K562 (cell line): ENCODE measurements at regions not wholly inside any gene's neighbourhood (a gene's known extent, or its start where the extent isn't known, plus 50 kb on each side); places are given as distances from the start of the nearest gene placed in this dataset.

ENCODE experiments used
- ATAC-seq: fragments of 200-7000 bp; cut with Tn5 transposase; 3 replicates; pipeline ENCODE4 v1.9.1; 2020; ENCODE audit warnings: moderate library complexity
- BruUV-seq: library from RNA; stranded (reverse); fragments of 400-500 nt; replicated peaks from 2 replicates; lab custom pipeline; 2021; lab: Mats Ljungman, UMichigan
- CTCF ChIA-PET: fragments of 300-600 bp; formaldehyde crosslinking; extraction: SDS; loops from one replicate; lab custom pipeline; 2021; ENCODE audit warnings: low intra/inter-chr PET ratio; lab: Yijun Ruan, JAX
- POLR2A ChIA-PET: fragments of 300-600, 350-650 bp; sonication (Branson Sonifier 250); formaldehyde crosslinking; extraction: SDS; loops from one replicate; lab custom pipeline; 2021; ENCODE audit warnings: antibody characterized with exemption, inconsistent platforms; lab: Yijun Ruan, JAX
- DNase-seq, 4 experiments: peaks; one replicate each; pipeline versions ENCODE4 v3.0.0 to v3.0.0-alpha.2; 2011 to 2018; ENCODE audit warnings: low spot score in 3 of 4, mixed read lengths in 3 of 4; ENCODE audit errors: extremely low read depth in 1 of 4
- FAIRE-seq: peaks from 2 replicates; lab custom pipeline; 2011; peaks lifted over from hg19 to GRCh38; lab: Jason Lieb, UNC
- H2AFZ ChIP-seq: 2 replicates; pipeline ENCODE4 v1.6.0; 2011; ENCODE audit warnings: low read depth, low read length, control low read depth, inconsistent platforms
- H3K27ac ChIP-seq: fragments of 200-600 bp; 3 replicates; pipeline ENCODE4 v1.8.0; 2011; ENCODE audit warnings: low read depth, mild to moderate bottlenecking, control low read depth, inconsistent platforms, low read length, moderate library complexity, mixed read lengths; ENCODE audit errors: extremely low read depth
- H3K27me3 ChIP-seq, 2 experiments: fragments of 300-600 bp in 1 of 2; 2 replicates in 1 of 2; 3 replicates in 1 of 2; pipeline versions ENCODE4 v1.6.0 to v1.8.0; 2011; ENCODE audit warnings: inconsistent platforms in 2 of 2, low read length in 2 of 2, mild to moderate bottlenecking in 1 of 2, mixed read lengths in 1 of 2, moderate library complexity in 1 of 2; ENCODE audit not compliant: control insufficient read depth in 2 of 2, insufficient read depth in 2 of 2
- H3K36me3 ChIP-seq: fragments of 300-600 bp; 3 replicates; pipeline ENCODE4 v1.8.0; 2011; ENCODE audit warnings: mild to moderate bottlenecking, low read length, inconsistent platforms; ENCODE audit not compliant: control insufficient read depth, insufficient read depth
- H3K4me1 ChIP-seq, 2 experiments: fragments of 200-600 bp in 1 of 2; replicated peaks in 1 of 2; 2 replicates in 1 of 2; 3 replicates in 1 of 2; pipeline versions ENCODE4 v1.5.1 to v1.8.0; 2011; ENCODE audit warnings: inconsistent platforms in 2 of 2, low read length in 2 of 2, mild to moderate bottlenecking in 1 of 2, mixed read lengths in 1 of 2, moderate library complexity in 1 of 2; ENCODE audit not compliant: control insufficient read depth in 2 of 2, insufficient read depth in 2 of 2
- H3K4me2 ChIP-seq: 2 replicates; pipeline ENCODE4 v1.6.1; 2011; ENCODE audit warnings: low read length, control low read depth, inconsistent platforms, mixed read lengths; ENCODE audit not compliant: insufficient read depth
- H3K4me3 ChIP-seq: fragments of 200-600 bp; sonication (generic), shearing (Covaris generic); 2 replicates; pipeline ENCODE4 v1.5.1; 2016; ENCODE audit warnings: control low read depth, inconsistent platforms
- H3K79me2 ChIP-seq: fragments of 200-600 bp; 3 replicates; pipeline ENCODE4 v1.8.0; 2011; ENCODE audit warnings: low read length, inconsistent platforms; ENCODE audit not compliant: control insufficient read depth, insufficient read depth
- H3K9ac ChIP-seq, 2 experiments: 2 replicates each; pipeline versions ENCODE4 v1.6.0 to v1.6.1; 2011; ENCODE audit warnings: low read depth in 2 of 2, low read length in 2 of 2, control low read depth in 1 of 2, inconsistent platforms in 1 of 2, mild to moderate bottlenecking in 1 of 2, mixed read lengths in 1 of 2; ENCODE audit not compliant: insufficient read depth in 1 of 2
- H3K9me1 ChIP-seq: one replicate; pipeline ENCODE4 v1.6.0; 2011; ENCODE audit warnings: inconsistent platforms, mild to moderate bottlenecking, low read length, moderate library complexity; ENCODE audit not compliant: control insufficient read depth, insufficient read depth
- H3K9me3 ChIP-seq: replicated peaks from 2 replicates; pipeline ENCODE4 v1.5.1; 2011; ENCODE audit warnings: low read depth, low read length, inconsistent platforms; ENCODE audit not compliant: control insufficient read depth, insufficient read depth
- H4K20me1 ChIP-seq: replicated peaks from 2 replicates; pipeline ENCODE4 v1.6.1; 2011; ENCODE audit warnings: low read length, inconsistent platforms, mixed read lengths; ENCODE audit not compliant: control insufficient read depth, insufficient read depth
- HMG20B ChIP-seq: fragments of 250-450 bp; sonication (Bioruptor Pico); IDR thresholded peaks from 2 replicates; pipeline ENCODE4 v1.5.0; 2021; ENCODE audit warnings: mild to moderate bottlenecking
- HSF4 ChIP-seq: fragments of 250-450 bp; sonication (Bioruptor Pico); IDR thresholded peaks from 2 replicates; pipeline ENCODE4 v2.1.2; 2022; ENCODE audit warnings: mild to moderate bottlenecking, moderate library complexity, borderline replicate concordance
- NCOR1 ChIP-seq: fragments of 450-650 bp; IDR thresholded peaks from 2 replicates; pipeline ENCODE4 v1.6.1; 2016; ENCODE audit warnings: mild to moderate bottlenecking, moderate library complexity
- POLR2AphosphoS2 ChIP-seq: IDR thresholded peaks from 2 replicates; pipeline ENCODE4 v1.6.1; 2012; ENCODE audit warnings: low read length, improper control_type of control experiment
- RBFOX2 ChIP-seq: fragments of 200-400 bp; formaldehyde crosslinking; IDR thresholded peaks from 2 replicates; pipeline ENCODE4 v1.6.1; 2017; ENCODE audit warnings: low read depth, mild to moderate bottlenecking, low read length, moderate library complexity
- SMAD1 ChIP-seq: fragments of 150-350 bp; IDR thresholded peaks from 2 replicates; pipeline ENCODE4 v1.6.1; 2014; ENCODE audit warnings: low read length, low read depth; ENCODE audit not compliant: partially characterized antibody
- SMC3 ChIP-seq: conservative IDR thresholded peaks from 2 replicates; pipeline ENCODE4 v1.6.1; 2011; ENCODE audit warnings: low read depth, low read length, improper control_type of control experiment; ENCODE audit not compliant: insufficient read depth
- STAT5B ChIP-seq: fragments of 250-450 bp; sonication (Bioruptor Pico); IDR thresholded peaks from 2 replicates; pipeline ENCODE4 v1.8.0; 2021; ENCODE audit warnings: mild to moderate bottlenecking, inconsistent platforms
- TAF7 ChIP-seq: fragments of 450-650 bp; IDR thresholded peaks from 2 replicates; pipeline ENCODE4 v1.6.1; 2016; ENCODE audit warnings: missing genetic modification characterization, missing compliant biosample characterization
- ZNF780A ChIP-seq: fragments of 250-450 bp; sonication (Bioruptor Pico); IDR thresholded peaks from 2 replicates; pipeline ENCODE4 v1.5.0; 2021; ENCODE audit warnings: mild to moderate bottlenecking
- WGBS: fragments of 100-300 bp; shearing (Covaris generic); methylation state at CpG from one replicate; pipeline ENCODE4 v1.1.6; 2016; ENCODE audit warnings: low coverage, mixed read lengths; ENCODE audit not compliant: insufficient coverage; ENCODE audit errors: missing lambda C conversion rate; 5-methylcytosine and 5-hydroxymethylcytosine counted together
- in situ Hi-C: fragments of 300-500 bp; cut with MboI; formaldehyde crosslinking; loops from 4 replicates; pipeline ENCODE4 v1.15.0; 2018; ENCODE audit warnings: inconsistent platforms, mixed read lengths
- intact Hi-C: fragments of 100-400 bp; cut with micrococcal nuclease; formaldehyde crosslinking; loops from 2 replicates; pipeline ENCODE4 v1.14.2; 2022
- TF ChIP-seq, protein P1 (sequence below): fragments of 200-800 bp; sonication (Bioruptor generic); IDR thresholded peaks from 2 replicates; pipeline ENCODE4 v1.6.1; 2017; ENCODE audit warnings: missing genetic modification characterization, missing compliant biosample characterization
- TF ChIP-seq, protein P2 (sequence below): fragments of 250-450 bp; sonication (Bioruptor Pico); IDR thresholded peaks from 2 replicates; pipeline ENCODE4 v1.8.0; 2022; ENCODE audit warnings: inconsistent platforms, mild to moderate bottlenecking, moderate library complexity, borderline replicate concordance
- TF ChIP-seq, protein P3 (sequence below): fragments of 450-650 bp; IDR thresholded peaks from 2 replicates; pipeline ENCODE4 v1.6.1; 2014; ENCODE audit warnings: low read depth, mild to moderate bottlenecking, moderate library complexity, borderline replicate concordance

DNA sequence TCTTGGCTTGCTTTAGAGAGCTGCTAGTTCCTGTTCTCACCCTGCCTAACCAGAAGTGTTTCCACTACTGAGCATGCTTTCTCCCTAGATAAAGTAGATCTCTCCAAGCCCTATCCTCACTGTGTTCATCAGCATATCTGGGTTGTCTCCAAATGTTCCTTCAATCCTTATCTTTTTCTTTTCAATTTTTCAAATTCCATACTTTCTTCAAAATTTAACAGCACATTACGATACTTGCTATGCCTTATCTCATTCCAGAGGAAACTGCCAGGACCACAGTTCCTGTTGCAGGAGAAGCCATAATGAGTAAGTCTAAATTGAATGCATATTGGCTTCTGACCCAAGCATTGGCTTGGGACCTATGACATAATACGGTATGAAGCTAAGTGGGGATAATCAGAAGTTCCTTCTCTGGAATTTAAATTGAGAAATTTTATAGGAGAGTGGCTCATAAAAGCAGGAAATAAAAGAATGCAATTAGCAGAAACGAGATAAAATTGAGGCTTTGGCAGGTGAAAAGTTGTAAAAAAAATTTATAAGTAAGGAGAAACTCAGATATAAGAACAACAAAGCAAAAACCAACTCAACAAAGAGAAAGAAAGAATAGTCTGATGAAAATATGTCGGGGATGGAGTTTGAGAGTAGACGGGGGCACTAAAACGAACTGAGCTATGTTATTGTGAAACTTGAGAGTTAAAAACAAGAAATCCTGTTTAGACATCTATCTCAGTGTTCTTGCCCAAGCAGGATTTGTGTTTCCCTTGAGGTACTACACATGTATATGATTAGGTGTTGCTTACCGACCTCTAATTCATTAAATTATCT lies 631.7 kb upstream of the CCDC54 start:
- CTCF ChIA-PET = no interaction called here

More for the DNA sequence above, 631.7 kb upstream of the CCDC54 start:
- H3K9me1 ChIP-seq = no peaks in the 10 kb centered on the region
- in situ Hi-C loops (no loop called here), intact Hi-C loops (no loop called here)
- H3K9ac ChIP-seq = no peak overlapping the region
- H4K20me1 ChIP-seq = no peaks in the 10 kb centered on the region
- H3K4me2 ChIP-seq = no peak overlapping the region
- no peak overlapping the region for H3K27ac ChIP-seq
- ATAC-seq = no peak
- BruUV-seq = no TSS peak
- 0% methylated on average over 6 of the region's 7 CpGs for WGBS
- no peaks in the 10 kb centered on the region for H3K79me2 ChIP-seq
- no peak overlapping the region for H2AFZ ChIP-seq
- TF ChIP-seq, protein P1, sequence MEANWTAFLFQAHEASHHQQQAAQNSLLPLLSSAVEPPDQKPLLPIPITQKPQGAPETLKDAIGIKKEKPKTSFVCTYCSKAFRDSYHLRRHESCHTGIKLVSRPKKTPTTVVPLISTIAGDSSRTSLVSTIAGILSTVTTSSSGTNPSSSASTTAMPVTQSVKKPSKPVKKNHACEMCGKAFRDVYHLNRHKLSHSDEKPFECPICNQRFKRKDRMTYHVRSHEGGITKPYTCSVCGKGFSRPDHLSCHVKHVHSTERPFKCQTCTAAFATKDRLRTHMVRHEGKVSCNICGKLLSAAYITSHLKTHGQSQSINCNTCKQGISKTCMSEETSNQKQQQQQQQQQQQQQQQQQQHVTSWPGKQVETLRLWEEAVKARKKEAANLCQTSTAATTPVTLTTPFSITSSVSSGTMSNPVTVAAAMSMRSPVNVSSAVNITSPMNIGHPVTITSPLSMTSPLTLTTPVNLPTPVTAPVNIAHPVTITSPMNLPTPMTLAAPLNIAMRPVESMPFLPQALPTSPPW (CRISPR knock-in tag) = no peak
- TF ChIP-seq, protein P2, sequence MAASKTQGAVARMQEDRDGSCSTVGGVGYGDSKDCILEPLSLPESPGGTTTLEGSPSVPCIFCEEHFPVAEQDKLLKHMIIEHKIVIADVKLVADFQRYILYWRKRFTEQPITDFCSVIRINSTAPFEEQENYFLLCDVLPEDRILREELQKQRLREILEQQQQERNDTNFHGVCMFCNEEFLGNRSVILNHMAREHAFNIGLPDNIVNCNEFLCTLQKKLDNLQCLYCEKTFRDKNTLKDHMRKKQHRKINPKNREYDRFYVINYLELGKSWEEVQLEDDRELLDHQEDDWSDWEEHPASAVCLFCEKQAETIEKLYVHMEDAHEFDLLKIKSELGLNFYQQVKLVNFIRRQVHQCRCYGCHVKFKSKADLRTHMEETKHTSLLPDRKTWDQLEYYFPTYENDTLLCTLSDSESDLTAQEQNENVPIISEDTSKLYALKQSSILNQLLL (CRISPR knock-in tag) = no peak
- TF ChIP-seq STAT5B = no peak
- TF ChIP-seq NCOR1 = no peak
- TF ChIP-seq POLR2AphosphoS2 = no peak
- no peak for TF ChIP-seq ZNF780A (CRISPR knock-in tag)
- TF ChIP-seq SMAD1 = no peak
- no peak for TF ChIP-seq RBFOX2
- no peak for TF ChIP-seq SMC3
- no peak for TF ChIP-seq HSF4 (CRISPR knock-in tag)
- TF ChIP-seq, protein P3, sequence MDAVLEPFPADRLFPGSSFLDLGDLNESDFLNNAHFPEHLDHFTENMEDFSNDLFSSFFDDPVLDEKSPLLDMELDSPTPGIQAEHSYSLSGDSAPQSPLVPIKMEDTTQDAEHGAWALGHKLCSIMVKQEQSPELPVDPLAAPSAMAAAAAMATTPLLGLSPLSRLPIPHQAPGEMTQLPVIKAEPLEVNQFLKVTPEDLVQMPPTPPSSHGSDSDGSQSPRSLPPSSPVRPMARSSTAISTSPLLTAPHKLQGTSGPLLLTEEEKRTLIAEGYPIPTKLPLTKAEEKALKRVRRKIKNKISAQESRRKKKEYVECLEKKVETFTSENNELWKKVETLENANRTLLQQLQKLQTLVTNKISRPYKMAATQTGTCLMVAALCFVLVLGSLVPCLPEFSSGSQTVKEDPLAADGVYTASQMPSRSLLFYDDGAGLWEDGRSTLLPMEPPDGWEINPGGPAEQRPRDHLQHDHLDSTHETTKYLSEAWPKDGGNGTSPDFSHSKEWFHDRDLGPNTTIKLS = no peak
- TF ChIP-seq TAF7 (tag) = no peak
- TF ChIP-seq HMG20B (CRISPR knock-in tag) = no peak
- no peak for FAIRE-seq
- H3K27me3 ChIP-seq = no peaks in the 10 kb centered on the region
- no peak for DNase-seq
- H3K9me3 ChIP-seq = no peaks in the 10 kb centered on the region
- H3K4me3 ChIP-seq = no peak overlapping the region
- no peaks in the 10 kb centered on the region for H3K4me1 ChIP-seq
- no peaks in the 10 kb centered on the region for H3K36me3 ChIP-seq
- POLR2A ChIA-PET = no interaction called here
